ENCODE measurements at regions not wholly inside any gene's neighbourhood (a gene's known extent, or its start where the extent isn't known, plus 50 kb on each side); places are given as distances from the start of the nearest gene placed in this dataset.

- no peak for DNase-seq (ENCODE audit: low read depth in 2 of 2)
Observed at GRCh38 chr3:148333091-148333490, 364.6 kb upstream of the AGTR1 start.

GRCh38 chr3:148335612-148336011 is 362.1 kb upstream of the AGTR1 start:
- no peak for TF ChIP-seq CTCF (IDR thresholded peaks at IDR 0.05; ENCODE audit: low read depth, low read length)

More at GRCh38 chr3:148333091-148333490, 364.6 kb upstream of the AGTR1 start:
- no peak for TF ChIP-seq CTCF (IDR thresholded peaks at IDR 0.05; ENCODE audit: low read depth, low read length)
- no peak overlapping the region for H3K4me3 ChIP-seq (replicated peaks in 1 of 2; ENCODE audit: low read depth in 2 of 2, low read length in 2 of 2)

DNA sequence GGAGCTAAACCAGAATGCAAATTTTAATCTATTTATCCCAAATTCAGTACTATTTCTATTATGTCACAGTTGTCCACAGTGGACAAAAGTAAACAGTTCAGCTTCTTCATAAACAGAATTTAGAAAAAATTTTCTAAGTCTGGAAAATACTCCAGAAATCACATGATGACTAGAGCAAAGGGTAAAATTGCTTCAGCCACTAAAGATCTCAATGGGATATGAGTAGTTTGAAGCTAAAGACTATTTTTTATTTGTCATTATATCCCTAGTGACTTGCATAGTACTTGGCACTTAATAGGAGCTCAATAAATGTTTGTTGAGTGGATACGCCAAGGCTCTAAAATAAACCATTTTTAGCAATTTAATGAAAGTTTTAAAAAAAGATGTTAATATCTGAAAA is 354.3 kb upstream of the AGTR1 start:
- no peak for DNase-seq (ENCODE audit: low read depth in 2 of 2)
- TF ChIP-seq CTCF (IDR thresholded peaks at IDR 0.05; ENCODE audit: low read depth, low read length), result no peak
- H3K4me3 ChIP-seq (replicated peaks in 1 of 2; ENCODE audit: low read depth in 2 of 2, low read length in 2 of 2), result no peak overlapping the region

More at GRCh38 chr3:148335612-148336011, 362.1 kb upstream of the AGTR1 start:
- no peak for DNase-seq (ENCODE audit: low read depth in 2 of 2)
- H3K4me3 ChIP-seq (replicated peaks in 1 of 2; ENCODE audit: low read depth in 2 of 2, low read length in 2 of 2), result no peak overlapping the region

DNA sequence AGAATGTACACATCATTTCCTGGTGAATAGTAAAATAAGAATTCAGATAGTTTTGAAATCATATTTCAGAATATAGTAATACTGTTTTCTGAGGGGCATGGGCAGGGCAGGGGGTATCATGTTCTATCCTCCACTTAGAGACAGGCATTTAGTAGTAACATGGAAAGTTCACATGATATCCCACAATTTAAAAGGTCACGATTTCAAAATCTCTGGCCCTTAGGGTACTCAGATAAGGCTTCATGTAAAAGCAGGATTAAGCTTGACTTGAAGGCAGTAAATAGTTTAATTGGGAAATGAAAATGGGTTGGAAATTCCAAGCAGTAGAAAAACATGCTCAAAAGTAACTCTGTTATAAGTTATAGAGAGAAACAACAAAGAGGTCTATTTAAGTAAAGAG is 353.2 kb upstream of the AGTR1 start:
- no peak for TF ChIP-seq CTCF (IDR thresholded peaks at IDR 0.05; ENCODE audit: low read depth, low read length)
- DNase-seq (ENCODE audit: low read depth in 2 of 2), result no peak
- no peak overlapping the region for H3K4me3 ChIP-seq (replicated peaks in 1 of 2; ENCODE audit: low read depth in 2 of 2, low read length in 2 of 2)

- no peak overlapping the region for H3K4me3 ChIP-seq (replicated peaks in 1 of 2; ENCODE audit: low read depth in 2 of 2, low read length in 2 of 2)
- DNase-seq (ENCODE audit: low read depth in 2 of 2), result peak; percentile 23 to 31
- TF ChIP-seq CTCF (IDR thresholded peaks at IDR 0.05; ENCODE audit: low read depth, low read length), result no peak
Observed at GRCh38 chr3:148360051-148360450, 337.7 kb upstream of the AGTR1 start.

DNA sequence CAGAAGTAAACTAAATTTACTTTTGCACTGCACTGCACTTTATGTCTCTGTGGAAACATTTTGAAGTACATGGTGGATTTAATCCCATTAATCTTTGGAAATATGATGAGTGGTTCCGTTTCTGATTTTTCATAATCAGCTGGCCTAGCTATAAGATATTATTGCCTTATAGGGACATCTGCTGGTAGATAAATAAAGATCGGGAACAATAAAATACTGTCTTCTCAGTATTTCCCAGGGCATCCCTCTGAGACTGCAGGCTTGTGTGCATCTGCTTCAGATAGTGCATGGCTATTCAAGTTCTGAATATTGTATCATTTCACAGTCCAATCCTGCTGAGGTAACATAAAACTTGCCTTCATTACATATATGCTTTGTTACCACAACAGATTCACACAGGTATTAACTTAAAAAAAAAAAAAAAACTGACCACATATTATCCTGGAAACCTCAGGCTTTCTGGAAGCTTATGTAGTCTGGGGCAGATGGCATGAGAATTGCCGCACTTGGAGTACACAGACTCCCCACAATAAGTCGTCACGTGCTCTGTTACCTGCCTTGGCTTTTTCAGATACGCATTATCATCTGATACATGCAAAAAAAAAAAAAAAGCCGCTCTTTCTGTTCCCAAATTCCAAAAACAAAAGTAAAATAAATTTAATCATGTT is 330.8 kb upstream of the AGTR1 start:
- peak; percentile 15 to 45 for DNase-seq (ENCODE audit: low read depth in 2 of 2)

More for the DNA sequence above, 330.8 kb upstream of the AGTR1 start:
- H3K4me3 ChIP-seq (replicated peaks in 1 of 2; ENCODE audit: low read depth in 2 of 2, low read length in 2 of 2), result no peak overlapping the region
- no peak for TF ChIP-seq CTCF (IDR thresholded peaks at IDR 0.05; ENCODE audit: low read depth, low read length)
